Suppressor macrophage treated with lipopolysaccharide for 4 hours (primary cell): ENCODE measurements at regions not wholly inside any gene's neighbourhood (a gene's known extent, or its start where the extent isn't known, plus 50 kb on each side); places are given as distances from the start of the nearest gene placed in this dataset.
"Not testable (repeated sequence)": the region's sequence is repeated elsewhere in the genome, so short reads cannot be mapped to it uniquely, and the experiment has no call there.

Source experiments
- DNase-seq: peaks from one replicate; pipeline ENCODE4 v3.0.0-alpha.2; 2020

DNA sequence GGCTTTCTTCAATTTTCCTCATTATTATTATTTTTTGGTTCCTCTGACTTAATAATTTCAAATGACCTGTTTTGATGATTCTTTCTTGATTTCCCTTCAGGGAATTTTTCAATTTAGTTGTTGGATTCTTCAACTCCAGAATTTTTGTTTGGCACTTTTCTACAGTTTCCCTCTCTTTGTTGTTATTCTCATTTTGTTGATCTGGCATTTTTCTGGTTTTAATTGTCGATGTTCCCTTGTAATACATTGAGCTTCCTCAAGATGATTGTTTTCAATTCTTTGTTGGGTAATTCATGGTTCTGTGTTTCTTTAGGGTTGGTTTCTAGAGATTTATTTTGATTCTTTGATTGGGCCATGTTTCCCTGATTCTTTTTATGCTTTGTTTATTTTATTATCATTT is 67.8 kb upstream of the DNAJC1 start:
- DNase-seq = no peak

DNA sequence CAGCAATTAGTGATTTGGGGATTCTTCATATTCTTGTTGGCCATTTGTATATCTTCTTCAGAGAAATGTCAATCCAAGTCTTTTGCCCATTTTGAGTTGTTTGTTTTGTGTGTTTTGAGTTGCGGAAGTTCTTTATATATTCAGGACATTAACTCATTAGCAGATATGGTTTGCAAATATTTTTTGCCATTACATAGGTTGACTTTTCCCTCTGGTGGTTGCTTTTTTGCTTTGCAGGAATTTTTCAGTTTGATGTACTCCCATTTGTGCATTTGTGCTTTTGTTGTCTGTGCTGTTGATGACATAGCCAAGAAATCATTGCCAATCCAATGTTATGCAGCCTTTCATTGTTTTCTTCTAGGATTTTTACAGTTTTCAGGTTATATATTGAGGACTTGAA is 63.6 kb upstream of the DNAJC1 start:
- DNase-seq = no peak

DNA sequence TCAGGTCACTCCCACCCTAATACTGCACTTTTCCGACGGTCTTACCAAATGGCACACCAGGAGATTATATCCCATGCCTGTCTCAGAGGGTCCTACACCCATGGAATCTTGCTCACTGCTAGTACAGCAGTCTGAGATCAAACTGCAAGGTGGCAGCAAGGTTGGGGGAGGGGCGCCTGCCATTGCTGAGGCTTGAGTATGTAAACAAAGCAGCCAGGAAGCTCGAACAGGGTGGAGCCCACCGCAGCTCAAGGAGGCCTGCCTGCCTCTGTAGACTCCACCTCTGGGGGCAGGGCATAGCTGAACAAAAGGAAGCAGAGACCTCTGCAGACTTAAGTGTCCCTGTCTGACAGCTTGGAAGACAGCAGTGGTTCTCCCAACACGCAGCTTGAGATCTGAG is 57.5 kb upstream of the DNAJC1 start:
- DNase-seq = not testable (repeated sequence)

DNA sequence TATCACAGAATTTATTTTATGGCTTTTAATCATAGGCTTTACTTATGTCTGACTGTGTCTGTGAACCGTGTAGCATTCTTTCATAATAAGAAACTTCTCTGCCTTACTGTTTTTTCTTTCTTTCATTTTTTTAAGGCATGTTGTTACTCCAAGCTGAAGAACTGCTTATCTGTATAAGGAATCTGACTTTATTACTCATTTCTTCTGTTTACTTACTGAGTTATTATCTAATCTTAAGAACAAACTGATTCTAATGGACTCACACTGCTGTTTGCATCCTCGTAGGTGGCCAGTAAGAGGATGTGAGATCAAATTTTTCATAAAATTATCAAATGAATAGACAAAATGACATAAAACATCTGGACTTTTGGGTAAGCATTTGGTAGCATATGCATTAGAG is 54.7 kb upstream of the DNAJC1 start:
- no peak for DNase-seq

DNA sequence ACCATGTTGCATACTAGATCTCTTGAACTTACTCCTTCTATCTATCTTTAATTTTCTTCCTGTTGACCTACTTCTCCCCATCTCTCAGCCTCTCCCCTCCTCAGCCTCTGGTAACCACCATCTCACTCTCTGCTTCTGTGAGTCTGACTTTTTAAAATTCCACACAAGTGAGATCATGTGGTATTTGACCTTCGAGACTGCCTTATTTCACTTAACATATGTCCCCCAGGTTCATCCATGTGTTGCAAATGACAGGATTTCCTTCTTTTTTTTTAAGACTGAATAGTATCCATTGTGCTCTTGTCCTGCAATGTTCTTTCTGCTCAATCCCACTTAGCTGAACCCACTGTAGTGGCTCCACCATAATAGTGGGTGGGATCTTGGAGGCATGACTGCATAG is 51.4 kb upstream of the DNAJC1 start:
- DNase-seq = no peak
